A673 (cell line): ENCODE measurements at regions not wholly inside any gene's neighbourhood (a gene's known extent, or its start where the extent isn't known, plus 50 kb on each side); places are given as distances from the start of the nearest gene placed in this dataset.

Source experiments
- CTCF ChIP-seq: fragments of 300-800, 200-600 bp; sonication (generic); conservative IDR thresholded peaks from 2 replicates; pipeline ENCODE4 v1.5.1; 2017; ENCODE audit warnings: low read depth, mild to moderate bottlenecking, antibody characterized with exemption, low read length, moderate library complexity, mixed read lengths
- EZH2 ChIP-seq: fragments of 200-600 bp; sonication (generic); IDR thresholded peaks from 2 replicates; pipeline ENCODE4 v1.6.1; 2017; ENCODE audit warnings: borderline replicate concordance, low read depth, mild to moderate bottlenecking, mixed read lengths, antibody characterized with exemption, low read length; ENCODE audit not compliant: poor library complexity, severe bottlenecking

- TF ChIP-seq CTCF: no peak
- TF ChIP-seq EZH2: no peak
These were observed 321.5 kb upstream of the IGF1R start for GRCh38 chr15:98326804-98327203.
